ENCODE measurements at regions not wholly inside any gene's neighbourhood (a gene's known extent, or its start where the extent isn't known, plus 50 kb on each side); places are given as distances from the start of the nearest gene placed in this dataset.

DNA sequence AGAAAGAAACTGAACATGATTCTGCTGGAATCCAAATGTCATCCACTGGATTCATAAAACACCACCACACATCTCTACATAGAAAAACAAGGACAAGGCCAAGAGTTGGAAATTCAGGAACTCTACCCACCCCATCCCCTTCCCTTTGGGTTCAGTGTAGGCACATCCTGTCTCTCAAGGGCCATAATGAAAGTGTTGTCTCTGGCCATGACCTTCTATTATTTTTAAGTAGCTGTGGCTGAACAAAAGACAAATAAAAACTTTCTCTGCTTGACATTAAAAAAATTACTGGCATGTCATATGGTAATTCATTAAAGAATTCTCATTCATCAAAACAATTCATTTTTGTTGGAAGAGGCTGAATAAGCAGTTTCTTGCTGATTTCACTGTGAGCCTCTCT, 54.9 kb upstream of the ZBTB18 start:
- Histone ChIP-seq H3K36me3 (ENCODE audit: control insufficient read depth in 4 of 4, insufficient read depth in 4 of 4, low read length in 3 of 4) (no peaks in the 10 kb centered on the region), H3K4me1 (ENCODE audit: control extremely low read depth in 1 of 4, control insufficient read depth in 4 of 4, insufficient read depth in 4 of 4, low read length in 3 of 4) (peaks cover 0 to under 1% (median 0%) of the 10 kb centered on the region in 4 experiments), H3K4me3 (ENCODE audit: control insufficient read depth in 1 of 7, extremely low read depth in 1 of 7, insufficient read depth in 4 of 7, low read depth in 2 of 7, low read length in 6 of 7) (no peak overlapping the region), H3K27ac (ENCODE audit: insufficient read depth in 1 of 2, low read depth in 1 of 2, low read length in 2 of 2, poor library complexity in 1 of 2, severe bottlenecking in 2 of 2) (no peak overlapping the region), H3K27me3 (replicated peaks in 2 of 5; ENCODE audit: control insufficient read depth in 4 of 5, insufficient read depth in 5 of 5, low read length in 4 of 5) (no peaks in the 10 kb centered on the region), H3K9me3 (ENCODE audit: control extremely low read depth in 1 of 5, control insufficient read depth in 4 of 5, insufficient read depth in 2 of 5, low read depth in 1 of 5, low read length in 4 of 5) (peaks cover 0 to 4% (median 0%) of the 10 kb centered on the region in 5 experiments)
- no peak for DNase-seq
- POLR2A ChIA-PET: no interaction called here
- CTCF ChIA-PET: no interaction called here

DNA sequence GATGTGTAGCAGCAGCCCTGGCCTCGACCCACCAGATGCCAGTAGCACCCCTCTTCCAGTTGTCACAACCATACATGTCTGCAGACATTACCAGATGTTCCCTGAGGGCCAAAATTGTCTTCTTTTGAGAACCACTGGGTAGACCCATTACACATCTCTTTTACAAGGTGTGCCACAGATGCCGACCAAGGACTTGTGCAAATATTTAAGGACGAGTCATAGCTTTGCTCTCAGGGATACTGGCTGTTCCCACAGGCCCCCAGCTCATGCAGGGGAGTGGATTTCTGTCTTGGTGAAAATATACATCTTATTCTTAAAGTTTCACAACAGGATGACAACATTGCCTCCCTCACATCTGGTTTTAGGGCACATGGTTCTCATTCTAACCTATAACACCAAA, 59.4 kb upstream of the ZBTB18 start:
- H3K27me3 ChIP-seq (replicated peaks in 2 of 5; ENCODE audit: control insufficient read depth in 4 of 5, insufficient read depth in 5 of 5, low read length in 4 of 5): no peaks in the 10 kb centered on the region
- H3K36me3 ChIP-seq (ENCODE audit: control insufficient read depth in 4 of 4, insufficient read depth in 4 of 4, low read length in 3 of 4): no peaks in the 10 kb centered on the region
- POLR2A ChIA-PET: no interaction called here
- H3K9me3 ChIP-seq (ENCODE audit: control extremely low read depth in 1 of 5, control insufficient read depth in 4 of 5, insufficient read depth in 2 of 5, low read depth in 1 of 5, low read length in 4 of 5): peaks cover 0 to 18% (median 0%) of the 10 kb centered on the region in 5 experiments
- no peak for DNase-seq
- 100% methylated on average over 2 of the region's 3 CpGs for WGBS (ENCODE audit: insufficient coverage)
- H3K4me3 ChIP-seq (ENCODE audit: control insufficient read depth in 1 of 7, extremely low read depth in 1 of 7, insufficient read depth in 4 of 7, low read depth in 2 of 7, low read length in 6 of 7): no peak overlapping the region
- CTCF ChIA-PET: no interaction called here
- no peaks in the 10 kb centered on the region for H3K4me1 ChIP-seq (ENCODE audit: control extremely low read depth in 1 of 4, control insufficient read depth in 4 of 4, insufficient read depth in 4 of 4, low read length in 3 of 4)
- H3K27ac ChIP-seq (ENCODE audit: insufficient read depth in 1 of 2, low read depth in 1 of 2, low read length in 2 of 2, poor library complexity in 1 of 2, severe bottlenecking in 2 of 2): no peak overlapping the region

DNA sequence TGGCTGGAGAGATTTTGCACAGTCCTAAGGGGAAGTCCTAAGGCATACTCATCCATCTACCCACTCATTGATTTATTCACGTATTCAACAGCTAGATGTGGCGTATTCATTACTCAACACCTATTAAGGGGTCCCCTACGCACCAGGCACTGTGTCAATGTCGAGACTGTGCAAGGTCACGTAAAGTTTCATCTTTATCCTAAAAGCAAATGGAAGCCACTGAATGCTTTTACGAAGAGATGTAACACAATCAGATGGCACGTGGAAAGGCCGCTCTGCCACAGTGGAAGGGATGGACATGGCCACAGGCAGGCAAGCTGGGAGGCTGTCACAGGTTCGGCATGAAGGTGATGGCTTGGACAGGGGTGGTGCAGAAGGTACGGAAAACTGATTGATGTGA, 66.3 kb upstream of the ZBTB18 start:
- Histone ChIP-seq H3K9me3 (ENCODE audit: control extremely low read depth in 1 of 5, control insufficient read depth in 4 of 5, insufficient read depth in 2 of 5, low read depth in 1 of 5, low read length in 4 of 5) (peaks cover 0 to 10% (median 0%) of the 10 kb centered on the region in 5 experiments), H3K27ac (ENCODE audit: insufficient read depth in 1 of 2, low read depth in 1 of 2, low read length in 2 of 2, poor library complexity in 1 of 2, severe bottlenecking in 2 of 2) (no peak overlapping the region), H3K4me1 (ENCODE audit: control extremely low read depth in 1 of 4, control insufficient read depth in 4 of 4, insufficient read depth in 4 of 4, low read length in 3 of 4) (no peaks in the 10 kb centered on the region), H3K27me3 (replicated peaks in 2 of 5; ENCODE audit: control insufficient read depth in 4 of 5, insufficient read depth in 5 of 5, low read length in 4 of 5) (no peaks in the 10 kb centered on the region), H3K36me3 (ENCODE audit: control insufficient read depth in 4 of 4, insufficient read depth in 4 of 4, low read length in 3 of 4) (no peaks in the 10 kb centered on the region), H3K4me3 (ENCODE audit: control insufficient read depth in 1 of 7, extremely low read depth in 1 of 7, insufficient read depth in 4 of 7, low read depth in 2 of 7, low read length in 6 of 7) (no peak overlapping the region)
- POLR2A ChIA-PET: no interaction called here
- 98% methylated on average over 10 of the region's 10 CpGs for WGBS (ENCODE audit: insufficient coverage)
- CTCF ChIA-PET: interaction anchor here (0.6 kb wide), 1 partner anchor 296 kb away, joined by 3 read pairs; no protein-coding TSS in a partner anchor
- DNase-seq: no peak

DNA sequence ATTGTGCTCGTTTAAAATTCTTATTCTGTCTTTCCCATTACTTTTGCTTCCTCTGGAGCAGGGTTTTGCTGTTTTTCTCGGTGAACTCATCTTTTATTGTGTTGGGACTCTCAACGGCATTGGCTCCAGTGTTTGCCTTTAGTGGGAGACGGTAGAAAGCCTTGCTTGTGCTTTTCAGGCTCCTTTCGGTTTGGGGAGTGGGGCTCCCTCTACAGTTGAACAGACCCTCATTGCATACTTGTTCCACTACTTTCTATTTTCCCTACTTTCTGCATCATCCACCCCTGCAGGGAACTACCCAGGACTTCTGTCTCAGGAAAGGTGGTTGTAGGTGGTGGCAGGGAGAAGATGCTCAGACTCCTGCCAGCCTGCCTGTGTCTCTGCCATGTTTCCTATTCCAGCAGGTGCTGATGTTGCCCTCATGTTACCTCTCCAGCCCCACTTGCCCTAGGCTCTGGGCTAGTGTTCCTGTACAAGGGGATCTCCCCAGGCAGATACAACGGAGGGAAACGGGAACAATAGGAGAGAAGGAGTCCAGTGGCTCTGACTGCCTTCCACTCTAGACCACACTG, 68.5 kb upstream of the ZBTB18 start:
- WGBS (ENCODE audit: insufficient coverage): 83% methylated on average over 7 of the region's 7 CpGs
- DNase-seq: peak in 1 of 3 donors; percentile 13
- Histone ChIP-seq H3K27ac (ENCODE audit: insufficient read depth in 1 of 2, low read depth in 1 of 2, low read length in 2 of 2, poor library complexity in 1 of 2, severe bottlenecking in 2 of 2) (no peak overlapping the region), H3K9me3 (ENCODE audit: control extremely low read depth in 1 of 5, control insufficient read depth in 4 of 5, insufficient read depth in 2 of 5, low read depth in 1 of 5, low read length in 4 of 5) (peaks cover 0 to 5% (median 0%) of the 10 kb centered on the region in 5 experiments), H3K27me3 (replicated peaks in 2 of 5; ENCODE audit: control insufficient read depth in 4 of 5, insufficient read depth in 5 of 5, low read length in 4 of 5) (no peaks in the 10 kb centered on the region), H3K4me1 (ENCODE audit: control extremely low read depth in 1 of 4, control insufficient read depth in 4 of 4, insufficient read depth in 4 of 4, low read length in 3 of 4) (no peaks in the 10 kb centered on the region), H3K36me3 (ENCODE audit: control insufficient read depth in 4 of 4, insufficient read depth in 4 of 4, low read length in 3 of 4) (no peaks in the 10 kb centered on the region), H3K4me3 (ENCODE audit: control insufficient read depth in 1 of 7, extremely low read depth in 1 of 7, insufficient read depth in 4 of 7, low read depth in 2 of 7, low read length in 6 of 7) (no peak overlapping the region)
- CTCF ChIA-PET: no interaction called here
- POLR2A ChIA-PET: no interaction called here

DNA sequence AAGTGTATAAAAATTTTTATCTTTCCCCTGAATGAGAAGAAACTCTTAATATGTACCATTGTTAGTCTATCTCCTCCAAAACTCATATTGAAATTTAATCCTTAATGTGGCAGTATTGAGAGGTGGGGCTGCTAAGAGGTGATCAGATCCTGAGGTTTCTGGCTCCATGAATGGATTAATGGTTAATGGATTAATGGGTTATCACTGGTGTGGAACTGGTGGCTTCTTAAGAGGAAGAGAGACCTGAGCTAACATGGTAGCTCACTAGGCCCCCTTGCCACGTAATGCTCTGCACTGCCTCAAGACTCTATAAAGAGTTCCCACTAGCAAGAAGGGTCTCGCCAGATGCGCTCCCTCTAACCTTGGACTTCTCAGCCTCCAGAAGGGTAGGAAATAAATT, 70.6 kb upstream of the ZBTB18 start:
- Histone ChIP-seq H3K36me3 (ENCODE audit: control insufficient read depth in 4 of 4, insufficient read depth in 4 of 4, low read length in 3 of 4) (no peaks in the 10 kb centered on the region), H3K27ac (ENCODE audit: insufficient read depth in 1 of 2, low read depth in 1 of 2, low read length in 2 of 2, poor library complexity in 1 of 2, severe bottlenecking in 2 of 2) (no peak overlapping the region), H3K4me3 (ENCODE audit: control insufficient read depth in 1 of 7, extremely low read depth in 1 of 7, insufficient read depth in 4 of 7, low read depth in 2 of 7, low read length in 6 of 7) (no peak overlapping the region), H3K27me3 (replicated peaks in 2 of 5; ENCODE audit: control insufficient read depth in 4 of 5, insufficient read depth in 5 of 5, low read length in 4 of 5) (no peaks in the 10 kb centered on the region), H3K4me1 (ENCODE audit: control extremely low read depth in 1 of 4, control insufficient read depth in 4 of 4, insufficient read depth in 4 of 4, low read length in 3 of 4) (no peaks in the 10 kb centered on the region), H3K9me3 (ENCODE audit: control extremely low read depth in 1 of 5, control insufficient read depth in 4 of 5, insufficient read depth in 2 of 5, low read depth in 1 of 5, low read length in 4 of 5) (no peaks in the 10 kb centered on the region)
- no peak for DNase-seq
- ChIA-PET CTCF (interaction anchor here (1.0 to 1.3 kb wide), 2 partner anchors 12 to 97 kb away, joined by 3 read pairs; no protein-coding TSS in a partner anchor), POLR2A (no interaction called here)
- 96% methylated on average over 3 of the region's 3 CpGs for WGBS (ENCODE audit: insufficient coverage)

DNA sequence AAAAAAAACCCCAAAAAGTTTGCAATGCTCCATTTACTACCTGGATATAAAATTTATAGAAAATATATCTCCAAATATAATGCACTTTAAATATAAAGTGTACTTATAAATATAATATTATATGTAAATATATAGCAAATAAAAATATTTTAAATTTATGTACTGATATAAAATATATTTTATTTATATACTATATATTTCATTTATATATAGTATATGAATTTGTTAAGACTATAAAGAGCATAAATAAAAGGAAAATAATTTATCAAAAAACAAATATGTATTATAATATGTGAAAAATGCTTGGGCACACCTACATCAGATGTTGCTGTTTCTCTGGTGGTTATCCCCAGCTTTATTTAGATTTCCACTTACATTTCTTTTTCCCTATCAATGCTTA, 71.0 kb upstream of the ZBTB18 start:
- ChIA-PET CTCF (interaction anchor here (1.3 kb wide), 1 partner anchor 11 kb away, joined by 3 read pairs; no protein-coding TSS in a partner anchor), POLR2A (no interaction called here)
- Histone ChIP-seq H3K4me3 (ENCODE audit: control insufficient read depth in 1 of 7, extremely low read depth in 1 of 7, insufficient read depth in 4 of 7, low read depth in 2 of 7, low read length in 6 of 7) (no peak overlapping the region), H3K27ac (ENCODE audit: insufficient read depth in 1 of 2, low read depth in 1 of 2, low read length in 2 of 2, poor library complexity in 1 of 2, severe bottlenecking in 2 of 2) (no peak overlapping the region), H3K4me1 (ENCODE audit: control extremely low read depth in 1 of 4, control insufficient read depth in 4 of 4, insufficient read depth in 4 of 4, low read length in 3 of 4) (no peaks in the 10 kb centered on the region), H3K27me3 (replicated peaks in 2 of 5; ENCODE audit: control insufficient read depth in 4 of 5, insufficient read depth in 5 of 5, low read length in 4 of 5) (no peaks in the 10 kb centered on the region), H3K9me3 (ENCODE audit: control extremely low read depth in 1 of 5, control insufficient read depth in 4 of 5, insufficient read depth in 2 of 5, low read depth in 1 of 5, low read length in 4 of 5) (no peaks in the 10 kb centered on the region), H3K36me3 (ENCODE audit: control insufficient read depth in 4 of 4, insufficient read depth in 4 of 4, low read length in 3 of 4) (no peaks in the 10 kb centered on the region)
- DNase-seq: no peak

DNA sequence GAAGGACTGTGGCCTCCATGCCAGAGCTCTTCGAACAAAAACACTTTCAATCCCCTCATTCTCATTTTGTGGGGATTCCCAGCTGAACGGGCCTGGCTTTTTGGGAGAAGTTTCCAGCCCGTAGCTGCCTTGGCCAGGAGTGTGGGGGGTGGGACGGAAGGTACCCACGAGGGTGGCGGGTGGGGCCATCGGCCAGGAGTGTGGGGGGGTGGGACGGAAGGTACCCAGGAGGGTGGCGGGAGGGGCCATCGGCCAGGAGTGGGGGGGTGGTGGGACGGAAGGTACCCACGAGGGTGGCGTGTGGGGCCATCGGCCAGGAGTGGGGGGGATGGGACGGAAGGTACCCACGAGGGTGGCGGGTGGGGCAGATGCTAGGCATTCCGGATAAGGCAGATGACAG, 71.7 kb upstream of the ZBTB18 start:
- H3K4me1 ChIP-seq (ENCODE audit: control extremely low read depth in 1 of 4, control insufficient read depth in 4 of 4, insufficient read depth in 4 of 4, low read length in 3 of 4): no peaks in the 10 kb centered on the region
- POLR2A ChIA-PET: no interaction called here
- no peak overlapping the region for H3K4me3 ChIP-seq (ENCODE audit: control insufficient read depth in 1 of 7, extremely low read depth in 1 of 7, insufficient read depth in 4 of 7, low read depth in 2 of 7, low read length in 6 of 7)
- 100% methylated on average over 5 of the region's 18 CpGs for WGBS (ENCODE audit: insufficient coverage)
- H3K9me3 ChIP-seq (ENCODE audit: control extremely low read depth in 1 of 5, control insufficient read depth in 4 of 5, insufficient read depth in 2 of 5, low read depth in 1 of 5, low read length in 4 of 5): no peaks in the 10 kb centered on the region
- H3K36me3 ChIP-seq (ENCODE audit: control insufficient read depth in 4 of 4, insufficient read depth in 4 of 4, low read length in 3 of 4): no peaks in the 10 kb centered on the region
- H3K27me3 ChIP-seq (replicated peaks in 2 of 5; ENCODE audit: control insufficient read depth in 4 of 5, insufficient read depth in 5 of 5, low read length in 4 of 5): no peaks in the 10 kb centered on the region
- DNase-seq: no peak
- CTCF ChIA-PET: no interaction called here
- H3K27ac ChIP-seq (ENCODE audit: insufficient read depth in 1 of 2, low read depth in 1 of 2, low read length in 2 of 2, poor library complexity in 1 of 2, severe bottlenecking in 2 of 2): no peak overlapping the region
